Body of pancreas (tissue), 4 donors: ENCODE measurements at regions not wholly inside any gene's neighbourhood (a gene's known extent, or its start where the extent isn't known, plus 50 kb on each side); places are given as distances from the start of the nearest gene placed in this dataset.

Experiments
- CTCF ChIP-seq, 7 experiments: fragments of 450-650 bp in 4 of 7; fragments of 200-600 bp in 3 of 7; sonication (generic) in 3 of 7; IDR thresholded peaks; one replicate each; pipeline ENCODE4 v1.5.1; 2016 to 2019; ENCODE audit warnings: antibody characterized with exemption in 7 of 7
- POLR2A ChIP-seq, 3 donors: fragments of 450-650 bp; IDR thresholded peaks; one replicate each; pipeline ENCODE4 v1.6.1; 2016; ENCODE audit warnings: antibody characterized with exemption in 3 of 3, mild to moderate bottlenecking in 2 of 3

GRCh38 chr7:40947566-40947965 lies 755.3 kb downstream of the INHBA start:
- no peak for TF ChIP-seq CTCF (IDR thresholded peaks at IDR 0.05)
- no peak for TF ChIP-seq POLR2A (IDR thresholded peaks at IDR 0.05)
